ENCODE measurements at regions not wholly inside any gene's neighbourhood (a gene's known extent, or its start where the extent isn't known, plus 50 kb on each side); places are given as distances from the start of the nearest gene placed in this dataset.

- Histone ChIP-seq H3K4me1 (ENCODE audit: insufficient read depth, low read length) (no peaks in the 10 kb centered on the region), H3K36me3 (ENCODE audit: insufficient read depth, low read length) (no peaks in the 10 kb centered on the region), H3K79me2 (ENCODE audit: insufficient read depth, low read length) (no peaks in the 10 kb centered on the region), H3K9ac (ENCODE audit: low read depth, low read length) (no peak overlapping the region), H3K4me3 (ENCODE audit: low read depth in 1 of 2, low read length in 2 of 2) (no peak overlapping the region), H2AFZ (ENCODE audit: low read depth, low read length) (no peak overlapping the region), H3K4me2 (ENCODE audit: insufficient read depth, low read length) (no peak overlapping the region), H3K9me3 (ENCODE audit: insufficient read depth, low read length, severe bottlenecking) (peaks cover 5% of the 10 kb centered on the region), H4K20me1 (ENCODE audit: insufficient read depth, low read length) (no peaks in the 10 kb centered on the region), H3K27me3 (ENCODE audit: insufficient read depth, low read length, poor library complexity) (no peaks in the 10 kb centered on the region), H3K27ac (ENCODE audit: low read length) (no peak overlapping the region)
- TF ChIP-seq CTCF (IDR thresholded peaks at IDR 0.05; ENCODE audit: borderline replicate concordance, extremely low read depth, low read length, poor library complexity, severe bottlenecking) (no peak), EZH2 (IDR thresholded peaks at IDR 0.05; ENCODE audit: borderline replicate concordance, low read depth, low read length, severe bottlenecking) (no peak)
- no peak for ATAC-seq (ENCODE audit: insufficient read depth, low read depth)
- DNase-seq, result no peak
Observed at GRCh38 chr4:160980091-160980490, 1183.7 kb downstream of the FSTL5 start.

- DNase-seq (no peak), ATAC-seq (ENCODE audit: insufficient read depth, low read depth) (no peak)
- Histone ChIP-seq H3K4me1 (ENCODE audit: insufficient read depth, low read length) (no peaks in the 10 kb centered on the region), H4K20me1 (ENCODE audit: insufficient read depth, low read length) (no peaks in the 10 kb centered on the region), H3K27me3 (ENCODE audit: insufficient read depth, low read length, poor library complexity) (no peaks in the 10 kb centered on the region), H3K9ac (ENCODE audit: low read depth, low read length) (no peak overlapping the region), H3K9me3 (ENCODE audit: insufficient read depth, low read length, severe bottlenecking) (peaks cover 5% of the 10 kb centered on the region), H3K4me2 (ENCODE audit: insufficient read depth, low read length) (no peak overlapping the region), H3K36me3 (ENCODE audit: insufficient read depth, low read length) (no peaks in the 10 kb centered on the region), H2AFZ (ENCODE audit: low read depth, low read length) (no peak overlapping the region), H3K79me2 (ENCODE audit: insufficient read depth, low read length) (no peaks in the 10 kb centered on the region), H3K4me3 (ENCODE audit: low read depth in 1 of 2, low read length in 2 of 2) (no peak overlapping the region), H3K27ac (ENCODE audit: low read length) (no peak overlapping the region)
- no peak for TF ChIP-seq CTCF (IDR thresholded peaks at IDR 0.05; ENCODE audit: borderline replicate concordance, extremely low read depth, low read length, poor library complexity, severe bottlenecking)
- TF ChIP-seq EZH2 (IDR thresholded peaks at IDR 0.05; ENCODE audit: borderline replicate concordance, low read depth, low read length, severe bottlenecking), result no peak
Observed at GRCh38 chr4:160981083-160981482, 1182.7 kb downstream of the FSTL5 start.

GRCh38 chr4:160983035-160983434, 1180.8 kb downstream of the FSTL5 start:
- H3K4me3 ChIP-seq (ENCODE audit: low read depth in 1 of 2, low read length in 2 of 2), result no peak overlapping the region
- H3K36me3 ChIP-seq (ENCODE audit: insufficient read depth, low read length), result no peaks in the 10 kb centered on the region
- no peak overlapping the region for H3K27ac ChIP-seq (ENCODE audit: low read length)
- H4K20me1 ChIP-seq (ENCODE audit: insufficient read depth, low read length), result no peaks in the 10 kb centered on the region
- H3K27me3 ChIP-seq (ENCODE audit: insufficient read depth, low read length, poor library complexity), result no peaks in the 10 kb centered on the region
- no peaks in the 10 kb centered on the region for H3K4me1 ChIP-seq (ENCODE audit: insufficient read depth, low read length)
- H3K79me2 ChIP-seq (ENCODE audit: insufficient read depth, low read length), result no peaks in the 10 kb centered on the region
- no peak overlapping the region for H3K4me2 ChIP-seq (ENCODE audit: insufficient read depth, low read length)
- peaks cover 5% of the 10 kb centered on the region for H3K9me3 ChIP-seq (ENCODE audit: insufficient read depth, low read length, severe bottlenecking)
- ATAC-seq (ENCODE audit: insufficient read depth, low read depth), result no peak
- no peak overlapping the region for H3K9ac ChIP-seq (ENCODE audit: low read depth, low read length)
- H2AFZ ChIP-seq (ENCODE audit: low read depth, low read length), result no peak overlapping the region
- TF ChIP-seq CTCF (IDR thresholded peaks at IDR 0.05; ENCODE audit: borderline replicate concordance, extremely low read depth, low read length, poor library complexity, severe bottlenecking), result no peak
- no peak for TF ChIP-seq EZH2 (IDR thresholded peaks at IDR 0.05; ENCODE audit: borderline replicate concordance, low read depth, low read length, severe bottlenecking)
- no peak for DNase-seq

- TF ChIP-seq EZH2 (IDR thresholded peaks at IDR 0.05; ENCODE audit: borderline replicate concordance, low read depth, low read length, severe bottlenecking), result no peak
- TF ChIP-seq CTCF (IDR thresholded peaks at IDR 0.05; ENCODE audit: borderline replicate concordance, extremely low read depth, low read length, poor library complexity, severe bottlenecking), result no peak
Observed at GRCh38 chr4:161002386-161002785, 1161.4 kb downstream of the FSTL5 start.

More at GRCh38 chr4:161002386-161002785, 1161.4 kb downstream of the FSTL5 start:
- H3K9me3 ChIP-seq (ENCODE audit: insufficient read depth, low read length, severe bottlenecking), result peaks cover 6% of the 10 kb centered on the region
- DNase-seq (no peak), ATAC-seq (ENCODE audit: insufficient read depth, low read depth) (no peak)
- no peaks in the 10 kb centered on the region for H3K79me2 ChIP-seq (ENCODE audit: insufficient read depth, low read length)
- H3K9ac ChIP-seq (ENCODE audit: low read depth, low read length), result no peak overlapping the region
- no peak overlapping the region for H3K4me2 ChIP-seq (ENCODE audit: insufficient read depth, low read length)
- H4K20me1 ChIP-seq (ENCODE audit: insufficient read depth, low read length), result no peaks in the 10 kb centered on the region
- no peaks in the 10 kb centered on the region for H3K36me3 ChIP-seq (ENCODE audit: insufficient read depth, low read length)
- no peak overlapping the region for H3K27ac ChIP-seq (ENCODE audit: low read length)
- H3K27me3 ChIP-seq (ENCODE audit: insufficient read depth, low read length, poor library complexity), result no peaks in the 10 kb centered on the region
- no peak overlapping the region for H3K4me3 ChIP-seq (ENCODE audit: low read depth in 1 of 2, low read length in 2 of 2)
- H3K4me1 ChIP-seq (ENCODE audit: insufficient read depth, low read length), result no peaks in the 10 kb centered on the region
- H2AFZ ChIP-seq (ENCODE audit: low read depth, low read length), result no peak overlapping the region
